Heart left ventricle (tissue), 13 donors: ENCODE measurements at regions not wholly inside any gene's neighbourhood (a gene's known extent, or its start where the extent isn't known, plus 50 kb on each side); places are given as distances from the start of the nearest gene placed in this dataset.

Source experiments
- CTCF ChIP-seq, 12 donors: fragments of 200-600 bp; sonication (generic) in 4 of 12; IDR thresholded peaks; one replicate each; pipeline versions ENCODE4 v1.5.0 to v1.8.0; 2018 to 2022; ENCODE audit warnings: antibody characterized with exemption in 12 of 12, mild to moderate bottlenecking in 5 of 12
- POLR2A ChIP-seq, 2 donors: fragments of 450-650 bp; IDR thresholded peaks; one replicate each; pipeline ENCODE4 v1.6.1; 2017; ENCODE audit warnings: antibody characterized with exemption in 2 of 2, mild to moderate bottlenecking in 2 of 2, moderate library complexity in 2 of 2
- donor health status: ischemic (EF 13 %, LVEDD 7.1; RV severe dilation, severe dysfunction).
- donor health status: DM: no; HTN: yes; CAD: no.
- donor health status: DM: no; HTN: no; CAD: no.
- donor health status: ischemic (EF 25% LVEDD 6.9; RV normal size, moderate dysfunction).
- donor health status: ischemic (EF 25% LVEDD 5.7; RV mildly dilated, moderate dysfunction).
- donor health status: ischemic (EF 35%, LVEDD 5.7; RV mildly dilated, moderate dysfunction).
- donor health status: nonischemic (EF 11% LVEDD 7.7; RV severe dilation, severe dysfunction).
- donor health status: DM: yes; HTN: yes; CAD: no.
- donor health status: PGD.
- donor health status: ischemic (EF 29% LVEDD 5.4; RV normal size, mild dysfunction).
- donor health status: nonischemic (EF 23%, LVEDD 6.1; RV moderate dilation, normal function).

DNA sequence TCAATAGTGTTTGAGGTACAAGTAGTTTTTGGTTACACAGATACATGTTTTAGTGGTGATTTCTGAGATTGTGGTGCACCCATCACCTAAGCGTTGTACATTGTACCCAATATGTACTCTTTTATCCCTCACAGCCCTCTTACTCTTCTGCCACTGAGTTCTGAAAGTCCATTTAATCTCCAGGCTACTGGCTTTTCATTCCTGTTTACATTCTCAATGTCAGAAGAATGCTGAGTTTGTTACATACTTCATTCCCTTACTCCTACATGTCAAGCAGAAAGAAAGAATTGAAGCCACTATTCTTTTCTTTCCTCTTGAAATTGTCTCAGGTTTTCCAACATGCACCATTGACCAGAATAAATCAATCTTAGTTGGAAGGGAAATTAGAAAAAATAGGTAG, 1565.9 kb downstream of the PLA2G4A start:
- TF ChIP-seq CTCF (IDR thresholded peaks at IDR 0.05) (no peak), POLR2A (IDR thresholded peaks at IDR 0.05) (no peak)
